BJ (cell line): ENCODE measurements at regions not wholly inside any gene's neighbourhood (a gene's known extent, or its start where the extent isn't known, plus 50 kb on each side); places are given as distances from the start of the nearest gene placed in this dataset.

Experiments
- CTCF ChIA-PET: fragments of 350-600 bp; formaldehyde crosslinking; extraction: SDS; loops from one replicate; lab custom pipeline; 2021; ENCODE audit warnings: antibody characterized with exemption, inconsistent platforms; lab: Yijun Ruan, JAX
- POLR2A ChIA-PET: fragments of 300-600 bp; sonication (Branson Sonifier 250); formaldehyde crosslinking; extraction: SDS; loops from one replicate; lab custom pipeline; 2021; ENCODE audit warnings: antibody characterized with exemption; lab: Charles Lee
- DNase-seq: peaks from one replicate; pipeline ENCODE4 v3.0.0-alpha.2; 2011; ENCODE audit warnings: low read depth
- H3K27me3 ChIP-seq: 2 replicates; pipeline ENCODE4 v1.6.0; 2011; ENCODE audit warnings: low read length; ENCODE audit not compliant: control insufficient read depth, insufficient read depth
- H3K36me3 ChIP-seq: 2 replicates; pipeline ENCODE4 v1.5.1; 2011; ENCODE audit warnings: low read length; ENCODE audit not compliant: control insufficient read depth, insufficient read depth
- H3K4me3 ChIP-seq: 2 replicates; pipeline ENCODE4 v1.5.1; 2011; ENCODE audit warnings: low read depth, mild to moderate bottlenecking, control low read depth, low read length
- CTCF ChIP-seq: IDR thresholded peaks from 2 replicates; pipeline ENCODE4 v1.5.1; 2011; ENCODE audit warnings: low read depth, mild to moderate bottlenecking, control low read depth, inconsistent platforms, low read length, moderate library complexity; ENCODE audit not compliant: insufficient read depth

GRCh38 chr11:13074714-13075464, 65.8 kb downstream of the RASSF10 start:
- ChIA-PET POLR2A (no interaction called here), CTCF (interaction anchor here (0.6 kb wide), 1 partner anchor 10 kb away, joined by 3 read pairs; no protein-coding TSS in a partner anchor)
- no peak for TF ChIP-seq CTCF

GRCh38 chr11:13076961-13077360, 67.8 kb downstream of the RASSF10 start:
- POLR2A ChIA-PET = no interaction called here
- no peak for TF ChIP-seq CTCF
- no peak overlapping the region for H3K4me3 ChIP-seq
- H3K36me3 ChIP-seq = no peaks in the 10 kb centered on the region
- no peak for DNase-seq
- H3K27me3 ChIP-seq = peaks cover 22% of the 10 kb centered on the region
- CTCF ChIA-PET = no interaction called here

More at GRCh38 chr11:13074714-13075464, 65.8 kb downstream of the RASSF10 start:
- Histone ChIP-seq H3K36me3 (no peaks in the 10 kb centered on the region), H3K27me3 (peaks cover 20% of the 10 kb centered on the region), H3K4me3 (no peak overlapping the region)
- no peak for DNase-seq

GRCh38 chr11:13080861-13081260, 71.7 kb downstream of the RASSF10 start:
- CTCF ChIA-PET = no interaction called here
- H3K4me3 ChIP-seq = no peak overlapping the region
- no peak for DNase-seq
- POLR2A ChIA-PET = no interaction called here
- no peaks in the 10 kb centered on the region for H3K36me3 ChIP-seq
- H3K27me3 ChIP-seq = peaks cover 28% of the 10 kb centered on the region
- TF ChIP-seq CTCF = no peak

GRCh38 chr11:13082588-13082987, 73.5 kb downstream of the RASSF10 start:
- DNase-seq = no peak
- no peak for TF ChIP-seq CTCF
- Histone ChIP-seq H3K4me3 (no peak overlapping the region), H3K36me3 (no peaks in the 10 kb centered on the region), H3K27me3 (peaks cover 19% of the 10 kb centered on the region)
- POLR2A ChIA-PET = no interaction called here
- CTCF ChIA-PET = interaction anchor here (0.6 kb wide), 1 partner anchor 1252 kb away, joined by 3 read pairs; no protein-coding TSS in a partner anchor

GRCh38 chr11:13090228-13090708, 81.2 kb downstream of the RASSF10 start:
- DNase-seq = no peak
- ChIA-PET POLR2A (no interaction called here), CTCF (no interaction called here)
- Histone ChIP-seq H3K27me3 (0 out of 2 replicates have a peak, but pooled peaks cover 1% of the 10 kb centered on the region), H3K36me3 (no peaks in the 10 kb centered on the region), H3K4me3 (no peak overlapping the region)
- no peak for TF ChIP-seq CTCF
